NOMO-1 treated with dmso at 0.1 percent for 144 hours (cell line): ENCODE measurements at regions not wholly inside any gene's neighbourhood (a gene's known extent, or its start where the extent isn't known, plus 50 kb on each side); places are given as distances from the start of the nearest gene placed in this dataset.

Experiments
- DNase-seq: peaks from one replicate; lab custom pipeline; 2025; ENCODE audit not compliant: unreplicated experiment; lab: John Stamatoyannopoulos, UW

DNA sequence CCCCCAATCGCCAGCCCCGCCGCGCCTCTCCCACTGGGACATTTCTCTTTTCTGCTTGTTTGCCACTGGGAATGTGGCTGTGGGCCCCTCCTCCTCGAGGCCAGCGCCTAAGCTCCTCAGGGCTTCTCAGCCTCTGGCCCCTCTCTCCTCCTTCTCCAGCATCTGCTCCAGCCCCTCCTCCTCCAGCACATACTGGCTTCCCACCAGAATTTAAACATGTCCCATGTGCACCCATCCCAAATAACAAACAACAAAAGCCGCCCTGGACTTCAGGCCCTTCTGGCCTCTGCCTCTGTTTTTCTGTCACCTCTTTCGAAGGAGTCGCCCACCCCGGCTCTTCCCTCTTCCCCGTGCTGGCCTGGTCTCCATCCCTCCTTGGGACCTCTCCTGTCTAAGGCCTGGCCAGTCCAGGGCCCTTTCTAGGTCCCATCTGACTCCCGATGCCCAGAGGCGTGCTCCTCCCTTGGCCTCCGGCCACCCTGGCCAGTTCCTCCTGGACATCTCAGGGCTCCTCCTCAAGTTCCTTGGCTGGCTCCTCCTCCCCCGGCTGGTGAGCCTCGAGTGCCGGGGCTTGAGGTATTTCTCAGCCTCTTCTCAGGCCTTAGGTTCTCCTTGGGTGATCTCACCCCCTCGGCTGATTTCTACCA, 94.6 kb upstream of the SLC6A6 start:
- no peak for DNase-seq

DNA sequence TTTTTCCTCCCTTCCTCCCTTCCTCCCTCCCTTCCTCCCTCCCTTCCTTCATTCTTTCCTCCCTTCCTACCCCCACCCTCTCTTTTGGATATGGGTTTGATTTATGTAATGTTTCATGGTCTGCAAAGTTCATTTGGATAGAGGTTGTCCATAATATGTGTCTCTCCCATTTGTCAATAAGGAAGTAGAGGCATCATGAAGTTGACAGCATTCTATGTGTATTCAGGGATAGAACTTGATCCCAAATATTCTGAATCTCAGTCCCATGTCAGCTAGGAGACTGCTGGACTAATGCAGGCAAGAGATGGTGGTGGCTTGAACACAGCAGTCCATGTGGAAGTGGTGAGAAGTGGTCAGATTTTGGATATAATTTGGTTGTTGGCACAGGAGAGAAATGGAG, 90.7 kb upstream of the SLC6A6 start:
- no peak for DNase-seq

DNA sequence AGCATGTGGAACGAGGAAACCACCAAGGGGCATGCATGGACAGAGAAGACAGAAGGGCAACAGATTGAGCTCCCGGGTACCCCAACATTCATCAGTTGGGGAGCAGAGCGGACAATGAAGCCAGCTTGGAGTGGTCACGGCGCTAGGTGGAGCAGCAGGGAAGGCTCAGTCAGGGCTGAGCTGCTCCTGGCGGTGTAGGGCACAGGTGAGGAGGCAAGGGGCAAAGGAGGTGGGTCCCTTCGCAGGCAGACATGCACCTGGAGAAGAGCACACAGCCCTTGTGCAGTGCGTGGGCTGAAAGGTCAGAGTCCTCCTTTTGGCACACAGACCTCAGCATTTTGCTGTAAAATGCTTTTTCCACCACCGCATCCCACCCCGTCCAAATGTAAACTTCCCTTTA, 90.0 kb upstream of the SLC6A6 start:
- no peak for DNase-seq

DNA sequence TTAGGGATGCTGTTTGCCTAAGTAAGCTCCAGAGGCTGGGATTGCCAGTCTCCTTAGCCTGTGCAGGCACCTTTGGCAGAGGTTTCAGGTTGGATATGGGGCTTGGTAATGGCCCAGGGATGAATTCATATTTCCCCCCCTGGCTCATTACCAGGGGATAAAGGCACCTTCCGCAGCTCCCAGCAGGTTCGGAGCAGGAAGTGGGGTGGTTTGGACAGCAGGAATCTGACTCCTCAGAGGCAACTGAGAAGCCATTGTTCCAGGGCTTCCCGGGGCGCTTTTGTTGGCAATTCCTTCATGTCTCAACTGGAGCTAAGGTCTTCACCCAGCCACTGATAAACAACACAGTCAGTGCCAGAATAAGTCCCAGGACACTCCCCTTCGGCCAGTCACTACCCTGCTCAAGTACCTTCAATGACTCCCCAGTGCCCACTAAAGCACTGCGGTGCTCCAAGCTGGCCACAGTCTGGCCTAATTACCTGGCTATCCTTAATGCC, 85.3 kb upstream of the SLC6A6 start:
- no peak for DNase-seq

DNA sequence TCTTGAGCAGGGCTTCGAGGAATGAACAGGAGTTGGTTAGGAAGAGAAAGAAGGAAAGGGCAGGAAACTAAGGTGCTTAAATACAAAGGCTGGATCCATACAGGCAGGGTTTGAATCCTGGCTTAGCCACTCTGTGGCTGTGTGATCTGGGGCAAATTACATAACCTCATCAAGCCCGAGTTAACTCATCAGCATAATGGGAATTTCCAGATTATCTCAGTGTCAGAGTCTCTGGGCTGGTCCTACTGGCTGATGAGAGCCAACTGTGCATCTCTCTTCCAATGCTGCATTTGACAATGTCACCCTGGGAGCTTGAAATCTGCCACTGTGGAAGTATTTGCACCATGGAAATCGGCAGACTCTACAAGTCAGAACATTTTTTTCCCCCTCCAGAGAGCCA, 83.8 kb upstream of the SLC6A6 start:
- DNase-seq: no peak

DNA sequence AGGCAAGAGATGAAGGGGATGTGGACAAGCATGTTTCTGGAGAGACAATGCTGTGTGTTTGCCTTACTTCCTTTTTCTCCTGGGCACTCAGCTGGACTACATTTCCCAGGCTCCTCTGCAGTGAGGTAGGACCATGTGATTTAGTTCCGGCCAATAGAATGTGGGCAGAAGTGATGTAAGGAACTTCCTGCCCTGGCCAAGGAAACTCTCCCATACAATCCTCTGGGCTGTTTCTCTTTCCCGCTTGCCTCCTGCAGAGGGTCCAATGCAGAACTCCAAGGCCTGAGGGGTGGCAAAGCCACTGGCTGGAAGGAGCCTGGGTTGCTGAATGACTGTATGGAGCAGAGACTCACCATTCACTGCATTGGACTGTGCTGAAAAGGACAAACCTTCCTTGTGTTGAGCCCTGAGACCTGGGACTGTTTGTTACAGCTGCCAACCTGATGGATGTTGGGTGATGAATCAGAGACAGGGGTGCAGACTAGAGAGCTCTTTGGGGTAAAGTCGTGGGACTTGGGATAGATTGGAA, 82.7 kb upstream of the SLC6A6 start:
- peak; percentile 72 for DNase-seq

DNA sequence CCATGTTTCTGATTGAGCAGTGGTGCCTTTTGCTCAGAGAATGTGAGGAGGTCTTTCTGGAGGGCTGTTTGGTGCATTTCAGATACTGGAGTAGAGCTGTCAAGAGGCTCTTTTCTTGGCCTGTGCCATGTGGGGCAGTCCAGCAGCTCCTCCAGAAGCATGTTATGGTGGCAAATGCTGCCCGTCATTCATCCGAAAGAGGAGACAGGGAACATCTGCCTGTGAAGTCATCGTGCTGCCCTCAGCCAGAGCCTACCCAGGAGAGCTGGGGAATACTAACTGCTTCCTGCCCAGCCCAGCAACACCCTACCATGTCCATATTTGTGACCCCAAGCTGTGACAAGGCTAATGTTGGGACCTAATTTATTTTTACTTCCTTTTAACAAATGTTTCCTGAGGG, 82.2 kb upstream of the SLC6A6 start:
- DNase-seq: no peak

DNA sequence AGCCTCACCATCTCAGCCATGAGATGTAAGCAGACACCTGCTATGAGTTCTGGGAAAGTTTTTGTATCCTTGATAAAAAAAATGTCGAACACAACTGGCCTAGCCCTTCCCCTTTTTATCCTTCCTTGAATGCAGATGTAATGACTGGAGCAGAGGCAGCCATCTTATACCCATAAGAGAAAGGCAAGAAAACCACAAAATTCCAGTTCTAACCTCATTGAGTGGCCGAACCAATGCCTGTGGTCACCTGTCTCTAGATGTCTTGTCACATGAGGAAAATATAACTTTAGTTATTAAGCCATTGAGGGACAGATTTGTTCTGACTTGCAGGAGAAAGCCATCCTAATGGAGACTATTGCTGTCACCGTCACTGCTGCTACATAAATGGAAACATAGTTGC, 80.4 kb upstream of the SLC6A6 start:
- DNase-seq: no peak

DNA sequence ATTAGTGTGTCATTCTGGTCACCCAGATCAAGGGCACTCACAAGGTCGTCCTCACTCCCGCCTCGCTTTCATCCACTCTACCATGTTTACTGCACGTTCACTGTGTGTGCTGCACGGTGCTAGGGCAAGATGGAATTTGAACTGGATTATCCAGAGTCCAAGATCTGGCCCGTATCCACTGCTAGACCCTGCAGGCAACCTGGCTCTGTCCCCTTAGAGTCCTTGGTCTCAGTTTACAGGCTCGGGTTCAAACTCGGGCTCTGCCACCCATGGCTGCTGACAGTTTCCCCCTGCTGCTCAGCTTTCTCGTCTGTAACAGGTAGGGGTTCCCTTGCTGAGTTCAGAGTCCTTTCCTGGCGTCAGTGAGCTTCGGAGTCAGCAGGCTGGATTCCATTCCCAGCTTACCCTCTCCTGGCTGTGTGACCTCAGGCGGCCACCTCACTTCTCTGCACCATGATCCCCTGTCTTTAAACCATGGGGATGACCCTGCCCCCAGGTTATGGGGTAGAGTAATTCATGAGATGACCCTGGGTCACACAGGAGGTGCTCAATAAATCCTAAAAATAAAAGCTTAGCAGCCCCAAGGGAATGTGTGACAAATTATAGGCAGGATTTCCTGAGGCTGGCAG, 79.6 kb upstream of the SLC6A6 start:
- no peak for DNase-seq

DNA sequence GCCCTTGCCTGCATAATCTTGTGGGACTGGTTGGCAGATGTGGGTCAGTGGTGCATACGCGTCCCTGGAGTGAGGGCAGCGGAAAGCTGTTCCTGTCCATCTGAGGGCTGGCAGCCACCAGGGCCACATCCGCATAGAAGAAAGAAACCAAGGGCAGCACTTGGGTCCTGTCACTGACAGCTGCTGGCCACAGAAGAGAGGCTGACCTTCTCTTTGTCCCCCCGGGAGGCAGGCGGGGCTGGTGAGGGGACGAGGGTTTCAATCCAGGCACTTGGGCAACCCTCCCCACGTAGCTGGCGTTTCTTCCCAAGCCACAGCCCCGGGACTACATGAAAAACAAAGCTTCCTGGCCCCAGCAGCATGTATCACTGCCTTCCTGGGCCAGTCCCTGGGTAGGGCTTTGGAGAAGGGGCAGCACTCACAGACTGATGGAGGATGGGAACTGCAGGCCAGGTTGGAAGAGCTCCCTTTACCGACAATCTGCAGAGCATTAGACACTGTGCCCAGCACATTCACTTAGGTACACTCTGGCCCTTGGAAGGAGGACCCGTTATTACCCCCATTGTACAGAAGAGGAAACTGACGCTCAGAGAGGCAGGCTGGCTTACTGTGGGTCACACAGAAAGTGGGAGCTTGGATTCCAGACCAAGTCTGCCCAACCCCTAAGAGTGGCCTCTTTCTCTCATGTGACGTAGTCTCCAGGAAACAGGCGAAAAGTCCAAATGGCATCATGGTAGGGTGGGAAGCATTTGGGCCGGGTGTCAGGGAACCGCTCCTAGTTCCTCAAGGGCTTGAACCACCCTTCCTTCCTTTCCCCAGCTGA, 78.8 kb upstream of the SLC6A6 start:
- DNase-seq: no peak

DNA sequence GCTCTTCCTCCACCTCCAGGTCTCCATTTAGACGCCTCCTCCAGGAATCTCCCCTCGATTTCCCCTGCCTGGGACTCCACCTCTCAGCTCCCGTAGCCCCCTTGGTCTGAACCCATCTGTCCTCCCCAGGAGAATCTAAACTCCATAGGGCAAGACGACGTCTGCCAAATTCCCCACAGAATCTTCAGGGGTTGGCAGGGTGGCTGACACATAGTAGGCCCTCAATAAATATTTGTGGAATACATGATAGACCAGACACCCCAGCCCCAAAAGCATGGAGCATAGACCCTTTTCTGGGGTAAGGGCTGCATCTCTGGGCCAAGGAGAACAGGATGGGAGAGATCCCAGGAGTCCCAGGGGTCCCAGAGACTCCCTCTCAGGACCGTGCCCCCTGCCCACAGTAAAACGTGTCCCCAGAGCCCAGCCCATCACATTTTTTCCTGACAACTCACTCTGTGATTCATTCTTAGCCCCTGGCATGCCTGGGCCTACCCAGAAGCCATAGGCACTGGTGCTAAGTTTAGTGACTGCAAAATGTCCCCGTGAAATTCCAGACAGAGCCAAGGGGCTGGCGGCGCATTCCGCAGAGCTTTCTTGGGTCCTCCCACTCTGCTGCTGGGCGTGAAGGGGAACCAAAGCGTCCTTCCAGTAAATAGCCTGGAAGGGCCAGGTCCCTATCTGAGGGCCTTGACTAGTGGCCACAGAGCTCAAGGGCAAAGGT, 78.0 kb upstream of the SLC6A6 start:
- no peak for DNase-seq

DNA sequence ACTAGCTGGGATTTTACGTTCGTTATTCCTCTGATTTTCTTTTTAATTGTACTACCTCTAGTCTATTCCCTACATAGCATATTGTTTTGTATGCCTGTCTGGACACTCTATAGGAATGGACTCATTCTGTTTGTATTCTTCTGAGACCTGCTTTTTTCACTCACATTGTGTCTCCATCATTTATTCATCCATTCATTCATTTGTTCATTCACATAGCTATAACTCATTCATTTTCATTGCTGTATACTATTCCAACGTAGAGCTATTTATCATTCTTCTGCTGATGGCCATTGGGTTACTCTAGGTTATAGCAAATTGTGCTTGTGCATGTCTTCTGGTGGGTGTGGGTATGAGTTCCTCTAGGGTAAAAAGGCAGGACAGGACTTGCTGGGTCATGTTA, 74.0 kb upstream of the SLC6A6 start:
- DNase-seq: no peak

DNA sequence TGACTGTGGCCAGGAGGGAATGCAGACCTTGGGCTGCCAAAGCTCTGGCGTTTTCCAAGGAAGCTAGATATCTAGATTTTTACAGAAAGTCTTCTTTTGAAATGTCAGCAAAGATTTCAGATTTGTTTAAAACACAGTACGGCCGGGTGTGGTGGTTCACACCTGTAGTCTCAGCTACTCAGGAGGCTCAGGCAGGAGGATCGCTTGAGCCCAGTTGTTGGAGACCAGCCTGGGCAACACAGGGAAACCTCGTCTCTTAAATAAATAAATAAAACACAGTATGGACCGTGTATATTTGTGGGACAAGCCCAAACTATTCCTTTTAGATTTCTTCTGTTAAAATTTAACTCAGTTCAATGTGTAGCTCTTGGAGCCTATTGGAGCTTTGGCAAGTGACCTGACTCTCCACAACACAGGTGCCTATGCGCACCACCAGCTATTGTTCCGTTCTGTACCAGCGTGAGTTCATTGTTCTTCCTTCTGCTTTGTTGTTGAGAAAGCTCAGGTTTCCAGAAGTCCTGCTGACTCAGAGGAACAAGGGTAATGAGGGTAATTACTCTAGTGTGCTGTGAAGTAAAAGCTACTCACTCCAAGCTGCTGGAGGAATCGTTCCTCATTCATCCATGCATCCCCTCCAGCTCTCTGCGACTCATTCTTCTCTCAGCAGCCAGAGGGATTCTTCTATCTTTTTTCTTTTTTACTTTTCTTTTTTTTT, 73.1 kb upstream of the SLC6A6 start:
- DNase-seq: peak; percentile 65

DNA sequence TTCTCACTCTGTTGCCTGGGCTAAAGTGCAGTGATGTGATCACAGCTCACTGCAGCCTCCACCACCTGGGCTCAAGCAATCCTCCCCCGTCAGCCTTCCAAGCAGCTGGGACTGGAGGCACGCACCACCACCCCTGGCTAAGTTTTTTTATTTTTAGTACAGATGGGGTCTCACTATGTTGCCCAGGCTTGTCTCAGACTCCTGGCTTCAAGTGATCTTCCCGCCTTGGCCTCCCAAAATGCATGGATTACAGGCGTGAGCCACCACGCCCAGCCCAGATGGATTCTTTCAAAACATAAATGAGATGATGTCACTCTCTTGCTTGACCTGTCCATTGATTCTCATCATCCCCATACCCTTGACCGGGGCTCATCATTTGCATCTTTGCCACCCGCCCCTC, 72.6 kb upstream of the SLC6A6 start:
- no peak for DNase-seq

DNA sequence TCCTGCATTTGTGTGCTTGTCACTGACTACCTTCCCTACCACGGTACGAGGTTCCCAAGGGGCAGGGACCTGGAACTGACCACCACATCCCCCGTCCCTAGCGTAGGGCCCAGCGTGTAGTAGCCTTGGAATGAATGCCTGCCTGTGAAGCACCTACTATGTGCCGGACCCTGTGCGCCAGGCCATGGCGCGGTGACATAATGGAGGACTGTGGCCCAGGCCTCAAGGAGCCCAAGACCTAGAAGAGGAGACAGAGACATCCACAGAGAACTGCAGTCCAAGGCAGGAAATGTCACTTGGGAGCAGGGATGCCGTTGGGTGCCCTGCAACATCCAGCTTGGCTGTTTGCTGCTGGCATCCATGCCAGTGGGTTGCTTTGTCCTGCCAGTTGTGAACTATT, 71.9 kb upstream of the SLC6A6 start:
- DNase-seq: no peak

DNA sequence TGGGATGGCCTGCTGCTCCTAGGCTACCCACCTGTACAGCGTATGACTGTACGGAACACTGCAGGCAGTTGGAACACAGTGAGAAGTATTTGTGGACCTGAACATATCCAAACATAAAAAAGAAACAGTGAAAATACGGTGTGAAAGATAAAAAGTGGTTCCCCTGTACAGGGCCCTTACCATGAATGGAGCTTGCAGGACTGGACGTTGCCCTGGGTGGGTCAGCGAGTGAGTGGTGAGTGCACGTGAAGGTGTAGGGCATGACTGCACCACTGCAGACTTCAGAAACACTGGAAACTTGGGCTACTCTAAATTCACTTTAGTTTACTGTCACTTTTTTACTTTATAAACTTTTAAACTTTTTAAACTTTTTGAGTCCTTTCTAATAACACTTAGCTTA, 71.2 kb upstream of the SLC6A6 start:
- DNase-seq: no peak

DNA sequence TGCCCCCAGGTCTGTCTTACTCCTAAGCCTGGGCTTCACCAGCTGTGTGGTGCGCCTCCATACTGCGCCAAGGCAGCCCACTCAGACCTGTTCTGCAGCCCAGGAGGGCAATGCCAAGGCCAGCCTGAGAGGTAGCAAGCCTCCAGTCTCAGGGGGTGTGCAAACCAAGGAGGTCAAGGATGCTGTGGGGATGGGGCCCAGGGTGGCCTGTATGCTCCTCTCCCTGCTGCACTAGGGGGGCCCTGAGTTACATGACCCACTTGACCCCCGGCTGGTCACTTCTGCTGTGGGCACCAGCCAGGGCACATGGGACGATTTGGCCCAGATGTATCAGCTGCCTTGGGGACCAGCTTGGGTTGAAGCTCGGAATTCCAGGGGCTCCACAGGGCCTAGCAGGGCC, 70.0 kb upstream of the SLC6A6 start:
- DNase-seq: no peak

DNA sequence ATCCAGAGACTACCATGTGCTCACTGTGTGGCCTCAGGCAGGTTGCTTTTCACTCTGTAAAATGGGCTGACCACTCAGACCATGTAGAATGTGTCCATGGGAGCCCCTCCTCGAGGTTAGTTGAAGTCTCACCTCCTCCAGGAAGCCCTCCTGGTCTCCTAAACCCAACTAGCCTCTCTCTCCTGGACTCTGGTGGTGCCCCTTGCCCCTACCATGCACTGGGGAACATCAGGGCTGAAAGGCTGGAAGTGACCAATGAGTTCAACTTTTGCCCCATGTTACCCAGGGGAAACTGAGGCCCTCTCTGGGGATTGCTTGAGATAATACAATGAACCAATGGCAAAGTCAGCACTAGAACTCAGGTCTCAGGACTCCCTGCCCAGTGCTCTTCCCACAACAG, 69.2 kb upstream of the SLC6A6 start:
- DNase-seq: no peak

DNA sequence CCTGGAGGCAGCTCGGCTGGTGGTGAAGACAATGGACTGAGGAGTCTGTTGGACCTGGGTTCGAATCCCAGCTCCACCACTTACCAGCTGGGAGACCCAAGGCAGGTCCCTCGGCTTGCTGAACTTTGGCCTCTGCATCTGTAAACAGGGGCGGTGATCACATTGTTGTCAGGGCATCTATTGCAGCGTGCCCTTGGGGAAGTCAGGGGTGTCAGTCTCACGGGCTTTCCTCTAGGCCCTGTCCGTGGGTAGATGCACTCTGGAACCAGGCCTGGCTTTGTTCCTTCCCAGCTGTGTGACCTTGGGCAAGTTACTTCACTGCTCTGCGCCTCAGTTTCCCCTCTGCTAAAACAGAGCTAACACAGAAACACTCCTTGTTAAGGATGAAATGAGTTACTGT, 68.8 kb upstream of the SLC6A6 start:
- no peak for DNase-seq

DNA sequence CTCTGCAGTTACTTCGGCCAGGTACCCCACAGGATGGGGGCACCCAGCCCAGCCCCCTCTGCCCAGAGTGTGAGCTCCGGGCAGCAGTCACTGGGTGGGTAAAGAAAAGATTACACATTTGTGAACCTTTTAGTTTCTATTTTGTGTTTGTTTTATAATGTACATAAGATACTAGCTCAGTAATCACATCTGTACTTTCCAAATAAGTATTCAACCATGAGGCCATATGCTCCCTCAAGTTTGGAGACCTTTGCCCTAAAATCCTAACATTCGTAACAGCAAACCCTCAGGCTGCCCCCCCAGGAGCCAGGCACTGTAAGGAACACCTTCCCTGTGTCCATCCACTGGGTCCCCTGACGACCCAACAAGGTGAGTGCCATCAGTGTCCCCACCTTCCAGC, 68.3 kb upstream of the SLC6A6 start:
- no peak for DNase-seq

DNA sequence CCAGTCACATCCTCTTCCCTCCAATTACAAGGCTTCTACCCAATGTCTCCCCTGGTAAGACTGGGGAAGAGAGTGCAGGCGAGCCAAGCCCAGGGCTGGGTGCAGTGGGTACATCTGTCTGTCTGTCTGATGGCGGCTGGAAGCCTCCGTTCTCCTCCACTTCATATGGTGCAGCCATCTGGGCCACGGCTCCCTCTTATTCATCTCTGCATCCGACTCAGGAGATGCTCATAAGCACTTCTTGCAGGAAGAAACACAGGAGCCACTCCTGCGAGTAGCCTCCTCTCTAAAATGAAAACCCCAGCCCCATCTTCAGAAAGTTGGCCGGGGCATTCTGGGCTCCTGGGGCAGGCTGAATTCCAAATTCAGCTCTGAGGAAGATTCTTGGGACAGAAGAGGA, 67.5 kb upstream of the SLC6A6 start:
- DNase-seq: no peak
